ENCODE measurements at regions not wholly inside any gene's neighbourhood (a gene's known extent, or its start where the extent isn't known, plus 50 kb on each side); places are given as distances from the start of the nearest gene placed in this dataset.
"Not testable (repeated sequence)": the region's sequence is repeated elsewhere in the genome, so short reads cannot be mapped to it uniquely, and the experiment has no call there.

DNA sequence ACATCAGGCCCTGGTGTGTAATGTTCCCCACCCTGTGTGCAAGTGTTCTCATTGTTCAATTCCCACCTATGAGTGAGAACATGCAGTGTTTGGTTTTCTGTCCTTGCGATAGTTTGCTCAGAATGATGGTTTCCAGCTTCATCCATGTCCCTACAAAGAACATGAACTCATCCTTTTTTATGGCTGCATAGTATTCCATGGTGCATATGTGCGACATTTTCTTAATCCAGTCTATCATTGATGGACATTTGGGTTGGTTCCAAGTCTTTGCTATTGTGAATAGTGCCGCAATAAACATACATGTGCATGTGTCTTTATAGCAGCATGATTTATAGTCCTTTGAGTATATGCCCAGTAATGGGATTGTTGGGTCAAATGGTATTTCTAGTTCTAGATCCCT, 60.5 kb upstream of the PSME4 start:
- DNase-seq (ENCODE audit: low spot score), result not testable (repeated sequence)

DNA sequence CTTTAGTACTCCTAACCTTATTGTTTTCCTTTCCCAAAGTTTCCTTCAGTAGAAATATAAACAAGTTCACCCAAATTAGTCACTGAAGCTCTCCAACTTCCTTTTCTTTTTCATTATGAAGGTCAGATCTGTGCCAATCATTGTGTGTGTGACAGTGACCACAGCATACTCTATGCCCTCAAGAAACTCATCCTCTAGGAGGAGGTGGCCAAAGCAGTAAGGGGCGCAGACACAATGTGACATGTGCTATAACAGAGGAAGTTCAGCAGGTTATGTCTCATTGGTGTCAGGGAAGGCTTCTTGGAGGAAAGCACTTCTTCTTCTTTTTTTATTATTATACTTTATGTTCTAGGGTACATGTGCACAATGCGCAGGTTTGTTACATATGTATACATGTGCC, 60.0 kb upstream of the PSME4 start:
- DNase-seq (ENCODE audit: low spot score), result no peak

DNA sequence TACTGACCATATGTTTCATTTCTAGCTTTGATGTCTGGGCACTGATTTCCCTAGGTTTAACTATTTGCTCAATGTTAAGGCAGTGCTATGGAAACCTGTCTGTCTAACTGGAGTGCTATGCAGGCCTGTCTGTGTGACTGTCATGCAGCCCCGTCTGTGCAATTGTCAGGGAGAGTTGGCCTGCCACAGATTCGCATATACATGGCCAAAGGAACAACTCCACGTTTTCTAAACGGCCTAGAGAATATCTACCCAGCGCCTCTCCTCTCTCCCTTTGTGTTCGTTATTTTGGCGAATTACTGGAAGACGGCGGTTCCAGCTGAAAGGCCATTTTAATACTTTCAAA, 59.6 kb upstream of the PSME4 start:
- no peak for DNase-seq (ENCODE audit: low spot score)

DNA sequence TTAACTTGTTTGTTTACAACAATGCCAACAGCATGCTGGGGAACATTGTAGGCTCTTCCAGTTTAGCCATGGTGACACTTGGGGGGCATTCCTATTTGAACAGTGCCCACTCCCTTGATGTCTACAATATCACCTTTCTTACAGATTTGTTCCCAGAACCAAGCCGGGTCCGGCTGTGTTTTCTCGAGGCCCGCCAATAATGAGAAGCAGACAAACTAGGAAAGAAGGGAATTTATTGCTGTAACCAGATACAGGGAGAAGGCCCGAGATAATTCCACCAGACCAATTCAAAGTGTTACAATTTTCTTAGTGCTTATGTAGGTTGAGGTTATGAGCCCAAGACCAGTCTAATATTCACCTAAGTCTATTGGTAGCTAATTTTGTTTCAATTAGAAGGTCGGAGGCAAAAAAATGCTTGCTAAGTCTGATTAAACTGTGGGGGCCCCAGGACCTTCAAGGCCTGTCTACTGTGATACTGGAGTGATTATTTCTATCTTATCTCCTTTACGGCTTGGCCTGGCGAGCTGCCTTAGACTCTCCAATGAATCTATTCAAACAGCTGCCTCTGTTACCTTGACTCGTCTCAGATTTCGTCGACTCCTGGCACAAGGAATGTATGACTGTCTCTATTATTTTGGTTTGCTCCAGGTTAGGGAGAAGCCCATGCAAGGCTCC, 59.1 kb upstream of the PSME4 start:
- DNase-seq (ENCODE audit: low spot score), result no peak

DNA sequence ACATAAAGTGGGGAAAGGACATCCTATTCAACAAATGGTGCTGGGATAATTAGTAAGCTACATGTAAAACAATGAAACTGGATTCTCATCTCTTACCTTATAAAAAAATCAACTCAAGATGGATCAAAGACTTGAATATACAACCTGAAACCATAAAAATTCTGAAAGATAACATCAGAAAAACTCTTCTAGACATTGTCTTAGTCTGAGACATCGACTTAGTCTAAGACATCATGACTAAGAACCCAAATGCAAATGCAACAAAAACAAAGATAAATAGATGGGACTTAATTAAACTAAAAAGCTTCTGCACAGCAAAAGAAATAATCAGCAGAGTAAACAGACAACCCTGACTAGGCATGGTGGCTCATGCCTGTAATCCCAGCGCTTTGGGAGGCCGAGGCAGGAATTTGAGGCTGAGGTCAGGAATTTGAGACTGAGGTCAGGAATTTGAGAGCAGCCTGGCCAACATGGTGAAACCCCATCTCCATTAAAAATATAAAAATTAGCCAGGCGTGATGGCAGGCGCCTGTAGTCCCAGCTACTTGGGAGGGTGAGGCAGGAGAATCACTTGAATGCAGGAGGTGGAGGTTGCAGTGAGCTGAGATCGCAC, 54.8 kb upstream of the PSME4 start:
- DNase-seq (ENCODE audit: low spot score), result not testable (repeated sequence)

DNA sequence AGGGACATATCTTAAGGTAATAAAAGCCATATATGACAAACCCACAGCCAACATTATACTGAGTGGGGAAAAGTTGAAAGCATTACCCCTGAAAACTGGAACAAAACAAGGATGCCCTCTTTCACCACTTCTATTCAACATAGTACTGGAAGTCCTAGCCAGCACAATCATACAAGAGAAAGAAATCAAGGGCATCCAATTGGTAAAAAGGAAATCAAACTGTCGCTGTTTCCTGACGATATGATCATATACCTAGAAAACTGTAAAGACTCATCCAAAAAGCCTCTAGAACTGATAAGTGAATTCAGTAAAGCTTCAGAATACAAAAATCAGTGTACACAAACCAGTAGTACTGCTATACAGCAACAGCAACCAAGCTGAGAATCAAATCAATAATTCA, 53.8 kb upstream of the PSME4 start:
- DNase-seq (ENCODE audit: low spot score), result no peak

DNA sequence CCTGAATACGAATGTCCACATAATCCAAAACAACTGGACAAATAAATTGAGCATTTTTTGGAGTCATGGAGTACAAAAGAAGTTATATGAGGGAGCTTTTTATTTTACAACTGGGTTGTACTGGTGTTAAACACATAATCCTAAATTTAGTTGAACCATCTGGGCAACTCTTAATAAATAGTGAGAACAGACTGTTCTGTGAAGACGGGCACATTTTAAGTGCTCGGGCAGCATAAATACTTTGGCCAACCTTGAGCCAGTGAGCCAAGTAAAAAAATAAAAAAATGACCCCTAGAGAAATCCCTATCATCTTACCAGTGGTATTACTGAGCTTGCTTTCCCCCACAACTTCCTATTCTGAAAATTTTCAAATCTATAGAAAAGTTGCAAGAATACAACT, 50.9 kb upstream of the PSME4 start:
- DNase-seq (ENCODE audit: low spot score), result no peak

DNA sequence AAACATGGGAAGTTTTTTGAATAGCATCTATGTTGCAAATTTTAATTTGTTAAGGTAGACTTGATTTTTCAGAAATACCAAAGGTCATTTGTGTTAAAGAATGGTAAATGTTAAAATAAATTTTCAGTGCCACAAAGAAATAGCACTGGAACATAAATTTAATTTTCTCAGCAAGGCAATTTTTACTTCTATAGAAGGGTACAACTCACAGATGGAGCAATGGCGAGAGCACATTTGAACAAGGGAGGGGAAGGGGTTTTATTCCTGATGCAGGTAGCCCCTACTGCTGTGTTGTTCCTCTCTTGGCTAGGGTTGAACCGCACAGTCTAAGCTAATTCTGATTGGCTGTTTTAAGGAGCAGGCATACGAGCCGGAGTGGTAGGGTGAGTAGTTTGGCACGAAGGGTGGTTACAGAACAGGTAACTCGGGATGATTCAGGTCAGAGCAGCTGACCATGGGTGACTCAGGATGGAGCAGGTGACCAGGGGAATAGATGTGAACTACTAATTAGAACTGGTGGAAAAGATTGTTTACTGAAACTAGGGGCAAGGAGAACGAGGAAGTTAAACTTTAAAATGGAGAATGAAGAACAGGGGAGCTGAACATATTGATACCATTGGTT, 50.1 kb upstream of the PSME4 start:
- DNase-seq (ENCODE audit: low spot score), result no peak

All from hematopoietic multipotent progenitor cell treated with erythropoietin and hydrocortisone succinate and interleukin-3 and kit ligand, for 17 days (in vitro differentiated cells).